ENCODE measurements at regions not wholly inside any gene's neighbourhood (a gene's known extent, or its start where the extent isn't known, plus 50 kb on each side); places are given as distances from the start of the nearest gene placed in this dataset.
"Not testable (repeated sequence)": the region's sequence is repeated elsewhere in the genome, so short reads cannot be mapped to it uniquely, and the experiment has no call there.

DNA sequence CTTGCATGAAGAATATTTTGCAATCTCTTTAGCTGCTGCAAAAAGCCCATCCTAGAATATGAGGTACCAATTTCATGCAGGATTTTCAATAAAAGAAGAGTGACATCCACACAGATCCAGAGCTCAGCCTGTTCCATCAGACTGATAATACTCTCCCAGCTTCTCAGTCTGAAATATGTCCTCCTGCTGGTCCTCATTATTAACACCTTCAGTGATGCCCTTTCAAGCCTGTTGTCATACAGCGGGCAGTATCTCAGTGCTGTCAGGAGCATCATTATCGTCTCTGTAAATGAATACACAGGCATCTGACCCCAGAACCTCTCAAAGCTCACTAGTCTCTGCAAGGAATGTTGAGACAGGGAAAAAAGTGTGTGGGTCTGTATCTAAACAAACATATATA, 1387.8 kb downstream of the OTOL1 start:
- no peak for DNase-seq (ENCODE audit: insufficient read length, low spot score)
- no peak for FAIRE-seq

DNA sequence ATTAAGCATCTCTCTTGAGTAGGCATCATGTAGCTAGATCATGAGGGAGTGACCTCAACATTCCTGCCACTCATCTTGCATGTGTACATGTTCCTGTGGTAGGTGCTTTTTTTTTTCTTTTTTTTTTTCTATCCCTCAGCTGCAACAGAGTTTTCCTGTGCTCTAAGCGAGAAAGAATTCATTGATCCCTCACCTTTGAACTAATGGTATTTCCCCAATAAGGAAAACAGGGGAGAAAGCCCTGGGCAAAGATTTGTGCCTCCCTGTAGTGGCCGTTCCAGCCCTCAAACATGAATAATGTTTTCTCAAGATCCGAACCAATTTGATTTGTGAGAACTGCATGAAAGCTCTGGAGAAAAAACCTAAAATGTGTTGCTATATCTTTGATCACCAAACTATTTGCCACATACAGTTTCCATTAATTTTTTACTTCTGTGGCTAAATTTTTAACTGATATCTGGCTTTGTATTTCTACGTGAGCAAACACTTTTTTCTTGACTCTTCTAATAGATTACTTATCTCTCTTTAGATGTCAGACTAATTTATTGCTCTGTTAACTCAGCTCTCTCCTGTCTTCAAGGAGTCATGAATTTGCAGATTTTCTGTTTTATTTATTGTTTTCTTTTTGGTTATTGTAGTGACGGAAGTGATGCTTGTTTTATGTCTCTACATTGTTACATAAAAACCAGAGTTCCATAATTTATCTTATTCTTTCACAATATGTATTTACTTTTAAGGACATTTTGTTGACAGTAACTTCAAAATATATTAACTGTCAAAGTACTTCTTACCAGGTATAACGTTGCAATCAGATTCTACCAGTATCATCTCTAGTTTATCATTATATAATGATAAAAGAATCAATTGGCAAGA, 1396.5 kb downstream of the OTOL1 start:
- no peak for FAIRE-seq
- DNase-seq (ENCODE audit: insufficient read length, low spot score), result no peak

DNA sequence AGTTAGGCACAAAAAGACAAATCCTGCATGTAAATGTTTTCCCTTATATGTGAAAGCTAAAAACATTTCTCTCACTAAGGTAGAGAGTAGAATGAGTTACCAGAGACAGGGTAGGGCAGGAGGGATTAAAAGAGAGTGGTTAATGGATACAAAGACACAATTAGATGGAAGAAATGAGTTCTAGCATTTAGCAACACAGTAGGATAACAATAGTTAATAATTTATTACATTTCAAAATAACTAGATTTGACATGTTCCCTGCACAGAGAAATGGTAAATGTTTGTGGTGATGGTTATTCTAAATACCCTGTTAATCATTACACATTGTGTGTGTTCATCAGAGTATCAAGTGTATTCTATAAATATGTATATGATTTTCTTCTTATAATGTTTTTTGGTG, 1400.7 kb downstream of the OTOL1 start:
- FAIRE-seq, result no peak

DNA sequence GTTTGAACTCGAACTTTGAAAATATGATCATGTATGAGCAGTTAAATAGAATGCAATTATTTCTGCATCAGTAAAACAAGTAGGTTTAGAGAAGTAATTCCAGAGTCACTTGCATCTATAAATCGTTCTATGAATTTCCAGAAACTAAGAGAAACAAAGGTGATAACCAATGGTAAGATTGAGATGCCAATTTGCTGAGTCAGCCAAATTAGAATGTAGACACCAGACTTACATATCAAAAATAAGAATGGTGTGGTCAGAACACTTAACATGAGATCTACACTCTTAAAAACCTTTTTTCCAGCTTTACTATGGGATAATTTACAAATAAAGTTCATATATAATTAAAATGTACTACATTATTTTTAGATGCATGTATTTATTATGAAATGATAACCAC, 1435.9 kb downstream of the OTOL1 start:
- FAIRE-seq, result no peak
- no peak for DNase-seq (ENCODE audit: insufficient read length, low spot score)

More for the DNA sequence above, 1400.7 kb downstream of the OTOL1 start:
- no peak for DNase-seq (ENCODE audit: insufficient read length, low spot score)

DNA sequence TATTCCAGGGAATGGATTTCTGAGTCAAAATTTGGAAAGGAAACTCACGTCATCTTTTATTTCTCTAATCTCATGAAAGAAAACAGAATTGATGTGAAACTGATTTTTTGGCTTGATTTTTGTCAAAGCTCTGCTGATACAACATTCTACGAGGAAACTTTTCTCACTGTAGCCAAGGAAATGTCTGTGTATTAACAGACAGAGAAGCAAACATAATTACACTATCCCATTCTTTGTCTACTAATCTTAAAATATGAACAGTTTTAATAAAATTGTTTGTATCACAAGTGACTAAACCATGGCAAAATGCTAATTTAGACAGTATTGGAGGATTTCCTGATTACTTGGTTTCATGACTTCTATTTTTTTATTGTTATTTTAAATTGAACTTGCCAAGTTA, 1437.0 kb downstream of the OTOL1 start:
- DNase-seq (ENCODE audit: insufficient read length, low spot score) (no peak), FAIRE-seq (no peak)

DNA sequence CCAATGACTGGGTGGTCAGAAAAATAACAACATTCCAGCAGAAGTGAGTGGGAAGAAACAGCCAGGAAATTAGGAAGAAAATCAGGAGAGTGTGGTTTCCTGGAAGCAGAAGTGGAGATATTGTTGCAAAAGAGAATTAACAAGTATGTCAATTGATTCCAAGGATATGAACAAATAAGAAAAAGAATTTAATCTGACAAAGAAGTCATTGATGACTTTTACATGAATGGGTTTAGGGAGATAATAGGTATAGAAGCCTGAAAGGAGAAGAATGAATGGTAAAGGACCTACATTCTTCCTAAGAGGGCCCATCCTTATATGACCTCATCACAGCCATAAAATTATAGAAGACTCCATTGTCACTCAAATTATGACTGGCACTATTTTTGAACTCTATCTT, 1440.1 kb downstream of the OTOL1 start:
- no peak for FAIRE-seq
- DNase-seq (ENCODE audit: insufficient read length, low spot score), result no peak

DNA sequence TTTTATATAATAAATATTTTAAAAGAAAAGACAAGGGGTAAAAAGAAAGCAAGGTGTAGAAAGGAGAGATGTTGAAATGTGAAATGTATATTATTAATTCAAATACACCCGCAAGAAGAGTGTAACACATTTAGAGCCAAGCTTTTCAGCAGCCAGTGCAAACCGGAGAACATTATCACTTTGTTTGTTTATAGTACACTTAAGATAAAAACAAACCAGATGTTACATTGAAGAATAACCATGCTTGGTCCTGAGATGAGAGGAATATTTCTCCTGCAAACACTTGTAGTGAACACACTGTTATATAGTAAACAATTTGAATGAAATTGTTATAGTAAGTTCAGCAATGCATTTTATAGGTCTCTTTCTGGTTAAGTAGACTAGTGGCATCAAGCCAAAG, 1441.5 kb downstream of the OTOL1 start:
- no peak for DNase-seq (ENCODE audit: insufficient read length, low spot score)
- no peak for FAIRE-seq

DNA sequence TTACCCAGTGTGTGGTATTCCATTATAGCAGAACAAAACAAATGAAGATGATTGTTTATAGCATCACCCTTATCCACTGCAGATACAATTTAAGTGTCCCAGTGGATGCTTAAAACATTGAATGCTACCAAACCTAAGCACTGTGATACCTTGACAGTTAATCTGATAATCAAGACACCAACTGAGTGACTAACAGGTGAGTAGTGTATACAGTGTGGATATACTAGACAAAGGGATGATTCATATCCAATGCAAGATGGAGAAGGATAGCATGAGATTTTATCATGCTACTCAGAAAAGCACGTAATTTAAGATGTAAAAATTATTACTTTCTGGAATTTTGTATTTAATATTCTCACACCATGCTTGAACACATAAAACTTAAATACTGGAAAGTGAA, 1449.0 kb downstream of the OTOL1 start:
- FAIRE-seq, result no peak
- DNase-seq (ENCODE audit: insufficient read length, low spot score), result no peak

DNA sequence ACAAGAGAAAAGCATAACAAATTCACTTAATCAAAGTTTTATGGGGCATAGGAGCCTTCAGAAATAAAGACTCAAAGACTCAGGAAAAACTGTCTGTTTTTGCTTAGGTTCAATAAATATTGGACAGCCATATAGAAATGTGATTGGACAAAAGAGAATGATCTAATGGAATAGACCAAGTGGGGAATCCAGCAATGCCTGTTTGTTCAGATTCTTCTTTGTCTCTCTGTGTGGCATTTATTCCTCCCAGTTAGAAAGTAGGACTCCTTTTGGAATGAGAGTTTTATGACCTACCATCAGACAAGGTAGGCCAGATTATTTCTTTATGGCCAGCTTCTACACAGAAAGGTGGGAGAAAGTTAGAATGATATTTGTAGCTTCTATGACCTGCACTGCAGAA, 1460.1 kb downstream of the OTOL1 start:
- DNase-seq (ENCODE audit: insufficient read length, low spot score) (no peak), FAIRE-seq (no peak)

DNA sequence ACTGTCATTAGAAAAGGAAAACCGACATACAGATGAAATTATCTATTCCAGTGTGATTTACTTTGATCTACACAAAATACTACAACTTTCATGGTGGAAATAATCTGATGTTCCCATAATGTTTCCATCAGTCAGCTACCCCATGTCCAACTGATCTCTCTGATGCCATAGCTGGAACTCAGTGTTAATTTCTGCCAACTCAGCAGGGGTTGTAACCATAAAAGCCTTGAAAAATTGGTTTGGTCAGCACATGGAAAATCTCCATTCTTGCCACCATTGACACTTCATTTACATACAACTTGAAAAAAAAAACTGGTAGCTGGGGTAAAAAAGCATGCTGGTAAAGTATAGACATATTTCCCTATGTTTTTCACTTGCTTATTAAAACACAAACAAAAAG, 1463.7 kb downstream of the OTOL1 start:
- FAIRE-seq (no peak), DNase-seq (ENCODE audit: insufficient read length, low spot score) (no peak)

DNA sequence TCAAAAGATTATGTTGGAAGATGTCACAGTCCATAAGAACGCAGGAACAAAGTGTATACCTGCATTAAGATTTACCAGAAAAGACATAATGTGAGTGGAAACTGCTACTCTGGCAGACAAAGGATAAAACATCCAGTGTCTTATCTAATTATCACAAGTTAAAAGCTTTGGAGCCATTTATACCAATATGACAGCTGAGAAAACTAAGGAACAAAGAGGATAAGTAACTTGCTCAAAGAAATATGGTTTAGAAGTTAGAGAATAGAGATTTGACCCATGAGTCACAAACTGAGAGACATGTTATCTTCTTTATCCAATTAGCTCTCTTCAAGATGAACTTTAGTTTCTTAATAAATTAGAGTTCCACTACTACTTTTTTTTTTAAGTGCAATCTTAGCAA, 1473.7 kb downstream of the OTOL1 start:
- no peak for DNase-seq (ENCODE audit: insufficient read length, low spot score)

DNA sequence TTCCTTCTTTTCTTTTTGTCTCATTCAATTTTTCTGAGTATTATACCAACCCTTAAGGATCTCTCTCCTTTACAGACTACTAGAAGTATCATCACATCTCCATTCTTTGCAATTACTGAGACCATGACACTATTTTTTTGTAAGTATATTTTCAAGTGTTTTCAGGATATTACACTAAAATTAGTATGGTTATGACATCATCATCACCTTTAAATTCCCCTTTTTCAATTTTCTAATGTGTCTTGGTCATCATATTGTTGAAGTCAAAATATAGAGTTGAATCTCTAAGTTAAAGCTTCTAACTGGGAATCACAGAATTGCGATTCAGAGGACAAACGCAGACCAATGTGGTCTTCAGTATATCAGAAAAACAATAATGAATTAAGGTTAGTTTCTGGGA, 1475.1 kb downstream of the OTOL1 start:
- FAIRE-seq (no peak), DNase-seq (ENCODE audit: insufficient read length, low spot score) (no peak)

More for the DNA sequence above, 1473.7 kb downstream of the OTOL1 start:
- no peak for FAIRE-seq

DNA sequence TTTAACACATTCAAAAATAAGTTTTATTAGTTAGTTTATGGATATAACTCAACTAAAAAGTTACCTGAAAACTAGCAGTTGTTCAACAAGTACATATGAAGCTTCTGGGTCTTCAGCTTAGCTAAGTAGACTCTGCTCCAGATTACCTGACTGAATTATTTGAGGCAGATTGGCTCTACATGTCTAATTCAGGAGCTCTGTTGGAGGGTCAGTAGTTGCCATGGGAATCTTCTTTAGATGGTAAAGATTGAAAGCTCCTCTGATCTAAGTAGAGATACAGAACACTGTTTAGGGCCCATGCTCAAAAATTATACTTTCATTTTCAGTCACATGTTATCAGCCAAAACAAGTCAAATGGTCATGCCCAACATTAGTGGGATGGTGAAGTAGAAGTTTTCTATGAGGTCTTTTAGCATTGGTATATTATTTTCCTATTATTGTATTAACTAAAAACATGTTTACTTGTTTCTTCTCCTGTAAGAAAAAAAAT, 1476.9 kb downstream of the OTOL1 start:
- no peak for FAIRE-seq

DNA sequence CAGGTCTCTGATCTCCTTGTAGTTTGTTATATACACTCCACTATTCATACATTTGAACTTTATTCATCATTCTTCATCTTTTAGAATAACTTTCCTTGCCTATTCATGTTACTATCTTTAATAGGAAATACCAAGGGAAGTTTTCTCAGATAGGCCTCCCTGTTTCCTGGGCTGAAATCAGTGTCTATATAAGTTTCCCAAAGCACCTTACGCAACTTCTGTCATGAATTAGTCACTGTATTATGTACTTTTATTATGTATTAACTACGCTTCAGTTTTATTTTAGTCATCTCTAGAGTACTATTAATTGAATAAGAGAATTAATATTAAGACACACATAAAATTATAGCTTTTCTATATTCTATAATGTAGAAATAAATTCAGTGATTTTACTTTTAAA, 1481.5 kb downstream of the OTOL1 start:
- no peak for DNase-seq (ENCODE audit: insufficient read length, low spot score)
- FAIRE-seq, result no peak

More for the DNA sequence above, 1476.9 kb downstream of the OTOL1 start:
- DNase-seq (ENCODE audit: insufficient read length, low spot score), result no peak

DNA sequence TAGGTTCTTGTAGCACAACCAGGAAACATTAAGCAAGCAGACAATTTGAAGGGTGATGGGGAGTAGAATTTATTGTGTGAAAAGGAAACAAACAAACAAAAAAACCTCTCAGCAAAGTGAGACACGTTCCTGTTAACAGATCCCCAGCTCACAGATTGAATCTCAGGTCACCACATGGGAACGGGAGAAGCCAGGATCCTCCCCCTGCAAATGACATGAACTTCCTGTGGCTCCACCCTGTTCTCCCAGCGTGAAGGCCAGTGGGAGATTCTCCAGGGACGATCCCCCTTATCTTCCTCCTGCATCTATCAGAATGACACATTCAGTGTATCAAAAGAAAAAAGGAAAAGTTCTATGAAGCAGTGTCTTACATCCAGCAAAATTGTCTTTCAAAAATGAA, 1488.1 kb downstream of the OTOL1 start:
- no peak for FAIRE-seq

DNA sequence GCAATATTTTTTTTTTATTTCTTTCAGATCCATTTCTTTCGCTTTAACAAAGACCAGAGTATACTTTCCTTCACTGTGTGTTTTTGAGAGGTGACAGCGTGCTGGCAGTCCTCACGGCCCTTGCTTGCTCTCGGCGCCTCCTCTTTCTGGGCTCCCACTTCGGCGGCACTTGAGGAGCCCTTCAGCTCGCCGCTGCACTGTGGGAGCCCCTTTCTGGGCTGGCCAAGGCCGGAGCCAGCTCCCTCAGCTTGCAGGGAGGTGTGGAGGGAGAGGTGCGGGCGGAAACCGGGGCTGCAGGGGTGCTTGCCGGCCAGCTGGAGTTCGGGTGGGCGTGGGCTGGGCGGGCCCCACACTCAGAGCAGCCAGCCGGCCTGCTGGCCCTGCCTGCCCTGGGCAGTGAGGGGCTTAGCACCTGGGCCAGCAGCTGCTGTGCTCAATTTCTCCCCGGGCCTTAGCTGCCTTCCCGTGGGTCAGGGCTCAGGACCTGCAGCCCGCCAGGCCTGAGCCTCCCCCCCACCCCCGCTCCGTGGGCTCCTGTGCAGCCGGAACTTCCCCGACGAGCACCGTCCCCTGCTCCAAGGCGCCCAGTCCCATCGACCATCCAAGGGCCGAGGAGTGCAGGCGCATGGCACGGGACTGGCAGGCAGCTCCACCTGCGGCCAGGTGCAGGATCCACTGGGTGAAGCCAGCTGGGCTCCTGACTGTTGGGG, 1490.6 kb downstream of the OTOL1 start:
- not testable (repeated sequence) for DNase-seq (ENCODE audit: insufficient read length, low spot score); FAIRE-seq

More for the DNA sequence above, 1488.1 kb downstream of the OTOL1 start:
- DNase-seq (ENCODE audit: insufficient read length, low spot score), result no peak

DNA sequence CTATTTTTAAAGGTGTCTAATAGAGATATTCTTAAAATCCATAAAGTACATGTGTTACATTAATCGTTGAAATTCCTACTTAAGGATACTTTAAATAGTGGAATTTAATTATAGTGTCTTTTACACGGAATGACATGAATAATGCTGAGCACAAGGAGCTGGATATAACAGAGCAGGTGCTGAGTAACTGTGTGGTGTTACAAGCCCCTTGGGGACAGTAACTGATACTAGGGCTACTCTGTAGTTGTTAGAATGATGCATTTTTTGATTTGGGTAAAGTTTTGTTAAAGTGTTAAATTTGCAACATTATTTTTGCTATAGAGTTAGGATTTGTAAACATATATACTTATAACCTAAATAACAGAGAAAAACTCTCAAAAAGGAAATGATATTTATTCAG, 1496.1 kb downstream of the OTOL1 start:
- FAIRE-seq, result no peak
- no peak for DNase-seq (ENCODE audit: insufficient read length, low spot score)

DNA sequence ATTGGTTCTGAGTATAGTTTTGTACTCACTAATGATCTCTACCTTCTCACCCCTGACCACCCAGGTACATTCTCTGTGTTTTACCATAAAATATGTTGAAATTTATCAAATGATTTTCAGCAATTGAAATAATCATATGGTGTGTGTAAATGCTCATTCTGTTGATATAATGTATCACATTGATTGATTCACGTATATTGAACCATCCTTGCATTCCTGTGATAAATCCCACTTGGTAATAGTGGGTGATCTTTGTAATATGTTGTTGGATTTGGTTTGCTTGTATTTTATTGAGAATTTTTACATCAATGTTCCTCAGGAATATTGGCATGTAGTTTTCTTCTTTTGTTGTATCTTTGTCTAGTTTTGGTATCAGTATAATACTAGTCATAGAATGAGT, 1497.6 kb downstream of the OTOL1 start:
- FAIRE-seq (no peak), DNase-seq (ENCODE audit: insufficient read length, low spot score) (no peak)

DNA sequence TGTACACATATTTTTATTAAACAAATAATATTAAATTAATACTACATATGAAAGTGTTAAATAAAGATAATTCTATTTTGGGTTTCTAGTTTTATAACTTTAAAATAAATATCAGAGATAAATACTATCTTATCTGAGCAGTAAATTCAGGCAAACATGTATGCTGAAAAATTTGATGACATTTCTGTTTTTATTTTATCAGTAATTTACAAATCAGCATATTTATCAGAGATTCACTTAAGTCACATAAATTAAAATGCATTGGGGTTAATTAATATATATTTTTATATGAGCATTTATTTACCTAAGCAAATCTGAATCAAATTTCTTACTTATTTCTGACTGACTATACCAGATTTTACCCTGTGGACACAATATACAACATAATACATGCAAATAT, 1499.8 kb downstream of the OTOL1 start:
- FAIRE-seq (no peak), DNase-seq (ENCODE audit: insufficient read length, low spot score) (no peak)

DNA sequence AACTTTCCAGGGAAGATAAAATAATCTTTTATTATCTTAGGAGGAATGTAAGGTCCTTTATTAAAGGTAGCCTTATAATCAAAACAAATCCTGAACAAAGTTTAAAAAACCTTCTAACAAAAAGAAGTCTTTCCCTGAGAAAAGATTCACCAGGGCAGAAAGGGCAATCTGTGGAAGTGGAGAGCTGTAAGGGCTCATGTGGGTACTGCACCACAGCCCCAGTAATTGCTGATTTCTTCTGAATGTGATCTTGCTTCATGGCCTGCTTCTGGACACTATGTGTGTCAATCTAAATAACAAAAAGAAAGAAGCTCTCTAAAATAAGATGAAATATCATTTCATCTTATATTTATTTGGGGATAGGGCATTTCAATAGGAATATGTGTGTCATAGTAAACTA, 1501.6 kb downstream of the OTOL1 start:
- FAIRE-seq (no peak), DNase-seq (ENCODE audit: insufficient read length, low spot score) (no peak)

DNA sequence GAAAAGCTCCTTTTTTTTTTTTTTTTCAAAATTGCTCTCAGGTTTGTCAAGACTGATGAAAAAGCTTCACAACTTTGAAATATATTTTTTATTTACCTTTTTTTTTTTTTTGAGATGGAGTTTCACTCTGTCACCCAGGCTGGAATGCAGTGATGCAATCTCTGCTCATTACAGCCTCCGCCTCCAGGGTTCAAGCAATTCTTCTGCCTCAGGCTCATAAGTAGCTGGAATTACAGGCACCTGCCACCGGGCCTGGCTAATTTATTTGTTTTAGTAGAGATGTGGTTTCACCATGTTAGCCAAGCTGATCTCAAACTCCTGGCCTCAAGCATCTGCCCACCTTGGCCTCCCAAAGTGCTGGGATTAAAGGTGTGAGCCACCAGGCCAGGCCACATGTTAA, 1515.0 kb downstream of the OTOL1 start:
- FAIRE-seq, result no peak

DNA sequence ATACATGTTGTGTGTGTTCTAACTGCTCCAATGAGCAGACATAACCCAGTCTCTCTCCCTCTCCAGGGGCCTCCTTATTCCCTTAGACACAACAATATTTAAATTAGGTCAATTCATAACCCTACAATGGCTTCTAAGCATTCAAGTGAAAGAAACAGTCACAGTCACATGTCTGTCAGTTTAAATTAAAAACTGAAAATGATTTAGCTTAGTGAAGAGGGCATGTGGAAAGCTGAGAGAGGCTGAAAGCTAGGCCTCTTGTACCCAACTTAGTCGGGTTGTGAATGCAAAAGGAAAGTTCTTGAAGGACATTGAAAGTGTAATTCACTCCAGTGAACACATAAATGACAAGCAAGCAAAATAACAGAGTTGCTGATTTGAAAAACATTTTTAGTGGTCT, 1519.6 kb downstream of the OTOL1 start:
- DNase-seq (ENCODE audit: insufficient read length, low spot score) (no peak), FAIRE-seq (no peak)

More for the DNA sequence above, 1515.0 kb downstream of the OTOL1 start:
- DNase-seq (ENCODE audit: insufficient read length, low spot score), result no peak
